ENCODE measurements at regions not wholly inside any gene's neighbourhood (a gene's known extent, or its start where the extent isn't known, plus 50 kb on each side); places are given as distances from the start of the nearest gene placed in this dataset.

DNA sequence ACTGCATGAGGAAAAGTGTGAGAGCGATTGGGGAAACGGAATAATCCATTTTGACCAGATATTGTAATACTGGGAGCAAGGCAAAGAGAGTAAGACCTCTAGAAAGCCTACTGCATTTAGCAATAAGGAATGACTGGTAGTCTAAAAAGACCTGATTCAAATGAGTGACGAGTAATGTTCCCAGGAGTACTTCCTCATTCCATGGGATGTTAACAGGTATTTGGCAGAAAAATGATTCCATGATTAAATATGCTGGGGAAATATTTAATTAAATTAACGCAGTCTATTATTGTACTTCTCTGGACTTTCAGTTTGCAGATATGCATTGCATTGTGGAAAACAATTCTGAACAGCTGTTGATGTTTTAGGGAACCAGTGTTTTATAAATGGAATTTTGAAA is 105.5 kb downstream of the RPE65 start:
- Histone ChIP-seq H3K27ac (no peak overlapping the region), H3K27me3 (replicated peaks) (no peaks in the 10 kb centered on the region), H3K4me3 (ENCODE audit: low read depth, low read length) (no peak overlapping the region), H3K36me3 (replicated peaks) (no peaks in the 10 kb centered on the region)
- no peak for DNase-seq
- in situ Hi-C loops (cut with HindIII; ENCODE audit: low pct_ligation_motif_present, low sequenced_read_pairs) = no loop called here
- TF ChIP-seq, protein P1, sequence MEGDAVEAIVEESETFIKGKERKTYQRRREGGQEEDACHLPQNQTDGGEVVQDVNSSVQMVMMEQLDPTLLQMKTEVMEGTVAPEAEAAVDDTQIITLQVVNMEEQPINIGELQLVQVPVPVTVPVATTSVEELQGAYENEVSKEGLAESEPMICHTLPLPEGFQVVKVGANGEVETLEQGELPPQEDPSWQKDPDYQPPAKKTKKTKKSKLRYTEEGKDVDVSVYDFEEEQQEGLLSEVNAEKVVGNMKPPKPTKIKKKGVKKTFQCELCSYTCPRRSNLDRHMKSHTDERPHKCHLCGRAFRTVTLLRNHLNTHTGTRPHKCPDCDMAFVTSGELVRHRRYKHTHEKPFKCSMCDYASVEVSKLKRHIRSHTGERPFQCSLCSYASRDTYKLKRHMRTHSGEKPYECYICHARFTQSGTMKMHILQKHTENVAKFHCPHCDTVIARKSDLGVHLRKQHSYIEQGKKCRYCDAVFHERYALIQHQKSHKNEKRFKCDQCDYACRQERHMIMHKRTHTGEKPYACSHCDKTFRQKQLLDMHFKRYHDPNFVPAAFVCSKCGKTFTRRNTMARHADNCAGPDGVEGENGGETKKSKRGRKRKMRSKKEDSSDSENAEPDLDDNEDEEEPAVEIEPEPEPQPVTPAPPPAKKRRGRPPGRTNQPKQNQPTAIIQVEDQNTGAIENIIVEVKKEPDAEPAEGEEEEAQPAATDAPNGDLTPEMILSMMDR (IDR thresholded peaks at IDR 0.05; ENCODE audit: low read depth, low read length, missing control alignments) = no peak

DNA sequence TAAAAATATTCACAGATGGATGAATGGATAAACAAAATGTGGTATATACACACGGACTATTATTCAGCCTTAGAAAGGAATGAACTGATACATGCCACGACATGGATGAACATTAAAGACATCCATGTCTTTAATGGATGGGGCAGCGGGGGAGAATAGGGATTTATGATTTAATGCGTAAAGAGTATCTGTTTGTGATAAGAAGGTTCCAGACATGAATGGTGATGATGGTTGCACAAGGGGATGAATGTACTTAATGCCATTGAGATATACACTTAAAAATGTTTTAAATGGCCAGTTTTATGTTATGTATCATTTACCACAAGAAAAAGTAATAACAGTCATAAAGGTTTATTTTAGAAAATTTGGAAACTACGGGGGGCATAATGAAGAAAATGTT is 108.6 kb upstream of the WLS start:
- no peaks in the 10 kb centered on the region for H3K27me3 ChIP-seq (replicated peaks)
- TF ChIP-seq, protein P1 (IDR thresholded peaks at IDR 0.05; ENCODE audit: low read depth, low read length, missing control alignments) = no peak
- H3K36me3 ChIP-seq (replicated peaks) = no peaks in the 10 kb centered on the region
- no peak overlapping the region for H3K27ac ChIP-seq
- in situ Hi-C loops (cut with HindIII; ENCODE audit: low pct_ligation_motif_present, low sequenced_read_pairs) = no loop called here
- H3K4me3 ChIP-seq (ENCODE audit: low read depth, low read length) = no peak overlapping the region
- no peak for DNase-seq

DNA sequence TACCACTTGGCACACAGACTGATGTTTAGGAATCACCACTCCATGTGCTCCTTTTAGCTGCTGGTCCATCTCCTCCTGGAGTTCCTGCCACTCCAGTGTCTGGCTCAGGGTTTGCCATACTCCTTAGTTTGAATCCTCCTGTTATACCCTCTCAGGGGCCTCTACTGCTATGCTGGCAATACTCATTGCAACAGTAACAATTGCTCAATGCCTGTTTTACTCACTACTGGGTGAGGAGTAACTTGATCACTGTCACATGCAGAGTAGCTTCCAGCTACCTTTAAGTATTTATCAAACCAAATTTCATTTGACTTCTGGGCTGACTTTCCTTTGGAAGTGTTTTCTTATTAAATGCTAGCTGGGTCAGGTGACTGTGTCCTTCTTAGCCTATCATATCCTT is 107.2 kb upstream of the WLS start:
- no peak for DNase-seq
- no peaks in the 10 kb centered on the region for H3K36me3 ChIP-seq (replicated peaks)
- in situ Hi-C loops (cut with HindIII; ENCODE audit: low pct_ligation_motif_present, low sequenced_read_pairs) = no loop called here
- TF ChIP-seq, protein P1 (IDR thresholded peaks at IDR 0.05; ENCODE audit: low read depth, low read length, missing control alignments) = no peak
- H3K27me3 ChIP-seq (replicated peaks) = no peaks in the 10 kb centered on the region
- no peak overlapping the region for H3K27ac ChIP-seq
- no peak overlapping the region for H3K4me3 ChIP-seq (ENCODE audit: low read depth, low read length)

DNA sequence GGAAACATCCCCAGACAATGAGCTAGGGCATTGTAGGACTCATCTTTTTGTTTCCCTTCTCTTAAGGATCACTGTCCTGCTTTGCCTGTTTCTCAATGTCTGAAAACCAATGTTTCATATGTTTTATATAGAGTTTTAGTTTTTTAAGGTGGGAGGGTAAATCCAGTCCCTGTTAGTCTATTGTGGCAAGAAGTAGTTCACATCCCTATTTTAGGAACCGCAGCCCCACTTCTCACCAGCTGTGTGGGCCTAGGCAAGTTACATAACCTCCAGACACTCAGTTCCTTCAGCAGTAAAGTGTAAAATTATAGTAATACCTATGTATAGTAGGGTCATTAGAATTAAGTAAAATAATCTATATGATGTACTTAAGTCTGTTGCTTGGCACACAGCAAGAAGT is 105.8 kb upstream of the WLS start:
- Histone ChIP-seq H3K27me3 (replicated peaks) (no peaks in the 10 kb centered on the region), H3K27ac (no peak overlapping the region), H3K36me3 (replicated peaks) (no peaks in the 10 kb centered on the region), H3K4me3 (ENCODE audit: low read depth, low read length) (no peak overlapping the region)
- TF ChIP-seq, protein P1 (IDR thresholded peaks at IDR 0.05; ENCODE audit: low read depth, low read length, missing control alignments) = no peak
- no peak for DNase-seq
- in situ Hi-C loops (cut with HindIII; ENCODE audit: low pct_ligation_motif_present, low sequenced_read_pairs) = no loop called here

DNA sequence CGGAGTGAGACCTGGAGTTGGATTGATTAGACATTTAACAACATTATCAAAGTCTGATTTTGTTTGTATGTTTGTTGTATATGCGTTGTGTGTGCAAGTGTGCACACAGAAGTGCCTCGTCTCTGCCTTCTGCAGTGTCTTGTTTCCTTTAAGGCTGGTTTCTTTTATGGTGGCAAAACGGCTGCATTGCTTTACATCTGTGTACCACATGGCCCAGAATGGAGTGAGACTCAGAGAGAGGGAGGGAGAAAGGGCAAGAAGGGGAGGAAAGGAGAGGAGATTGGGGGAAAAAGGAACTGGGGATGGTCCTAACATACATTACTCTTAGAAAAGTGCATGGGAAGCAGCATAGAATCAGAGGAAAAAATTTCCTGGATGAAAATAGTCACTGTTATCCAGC is 99.7 kb upstream of the WLS start:
- in situ Hi-C loops (cut with HindIII; ENCODE audit: low pct_ligation_motif_present, low sequenced_read_pairs) = no loop called here
- DNase-seq = no peak
- peak overlapping the region; percentile 63 for H3K27ac ChIP-seq

More for the DNA sequence above, 99.7 kb upstream of the WLS start:
- Histone ChIP-seq H3K4me3 (ENCODE audit: low read depth, low read length) (no peak overlapping the region), H3K36me3 (replicated peaks) (no peaks in the 10 kb centered on the region), H3K27me3 (replicated peaks) (no peaks in the 10 kb centered on the region)
- TF ChIP-seq, protein P1 (IDR thresholded peaks at IDR 0.05; ENCODE audit: low read depth, low read length, missing control alignments) = no peak
